GM13977 (cell line): ENCODE measurements at regions not wholly inside any gene's neighbourhood (a gene's known extent, or its start where the extent isn't known, plus 50 kb on each side); places are given as distances from the start of the nearest gene placed in this dataset.

ENCODE experiments used
- DNase-seq: peaks from one replicate; pipeline ENCODE4 v3.0.0; 2012; ENCODE audit warnings: low spot score
- in situ Hi-C: fragments of 300-500 bp; cut with MboI; formaldehyde crosslinking; loops from one replicate; pipeline ENCODE4 v1.12.0; 2022; ENCODE audit warnings: low sequenced_read_pairs, low pct_unique_long_range_greater_than_20kb, mixed read lengths, inconsistent platforms; ENCODE audit not compliant: unreplicated experiment
- TF ChIP-seq, protein P1 (sequence below): IDR thresholded peaks from 2 replicates; pipeline ENCODE4 v1.5.1; 2012; ENCODE audit warnings: mild to moderate bottlenecking, control low read depth; ENCODE audit not compliant: insufficient read depth; ENCODE audit errors: extremely low read depth, missing control alignments

DNA sequence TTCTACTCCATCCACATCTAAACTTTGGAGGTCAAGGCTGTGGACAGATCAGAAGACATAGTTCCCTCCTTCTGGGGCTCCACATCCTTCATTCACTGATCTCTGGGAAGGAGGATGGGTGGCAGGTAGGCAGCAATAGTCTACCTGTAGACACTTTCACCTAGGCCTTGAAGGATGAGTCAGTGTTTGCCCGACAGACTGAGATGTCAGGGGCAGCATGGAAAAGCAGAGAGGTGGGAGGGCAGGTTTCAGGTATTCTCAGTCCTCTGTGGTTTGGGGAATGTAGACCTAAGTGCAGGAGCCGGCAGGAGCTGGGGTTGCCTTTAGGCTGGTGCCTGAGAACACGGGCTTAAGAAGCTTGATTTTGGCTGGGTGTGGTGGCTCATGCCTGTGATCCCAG lies 171.9 kb upstream of the ZNF267 start:
- DNase-seq: no peak
- in situ Hi-C loops: loop anchor here (25.0 kb wide), 2 partner anchors 186 to 189 kb away; partner anchors contain the start of gene RUSF1
- TF ChIP-seq, protein P1, sequence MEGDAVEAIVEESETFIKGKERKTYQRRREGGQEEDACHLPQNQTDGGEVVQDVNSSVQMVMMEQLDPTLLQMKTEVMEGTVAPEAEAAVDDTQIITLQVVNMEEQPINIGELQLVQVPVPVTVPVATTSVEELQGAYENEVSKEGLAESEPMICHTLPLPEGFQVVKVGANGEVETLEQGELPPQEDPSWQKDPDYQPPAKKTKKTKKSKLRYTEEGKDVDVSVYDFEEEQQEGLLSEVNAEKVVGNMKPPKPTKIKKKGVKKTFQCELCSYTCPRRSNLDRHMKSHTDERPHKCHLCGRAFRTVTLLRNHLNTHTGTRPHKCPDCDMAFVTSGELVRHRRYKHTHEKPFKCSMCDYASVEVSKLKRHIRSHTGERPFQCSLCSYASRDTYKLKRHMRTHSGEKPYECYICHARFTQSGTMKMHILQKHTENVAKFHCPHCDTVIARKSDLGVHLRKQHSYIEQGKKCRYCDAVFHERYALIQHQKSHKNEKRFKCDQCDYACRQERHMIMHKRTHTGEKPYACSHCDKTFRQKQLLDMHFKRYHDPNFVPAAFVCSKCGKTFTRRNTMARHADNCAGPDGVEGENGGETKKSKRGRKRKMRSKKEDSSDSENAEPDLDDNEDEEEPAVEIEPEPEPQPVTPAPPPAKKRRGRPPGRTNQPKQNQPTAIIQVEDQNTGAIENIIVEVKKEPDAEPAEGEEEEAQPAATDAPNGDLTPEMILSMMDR: no peak

DNA sequence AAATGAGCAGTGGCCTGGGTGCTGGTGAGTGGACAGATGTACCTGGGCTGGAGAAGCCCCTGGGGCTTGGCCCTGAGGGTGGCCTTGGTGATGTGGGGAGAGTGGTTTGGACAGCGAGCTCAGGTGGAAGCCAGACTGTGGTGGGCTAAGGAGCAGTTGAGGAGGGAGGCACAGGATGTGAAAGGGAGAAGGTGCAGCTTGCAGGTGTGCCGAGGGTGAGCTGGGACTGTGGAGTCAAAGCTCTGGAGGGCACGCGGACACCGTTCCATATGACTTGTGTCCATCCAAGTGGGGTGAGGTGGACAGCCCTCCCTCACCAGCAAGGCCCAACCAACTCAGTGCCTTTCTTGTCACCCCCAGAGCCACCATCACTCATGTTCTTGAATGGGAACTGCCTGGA lies 170.8 kb upstream of the ZNF267 start:
- in situ Hi-C loops: loop anchor here (25.0 kb wide), 2 partner anchors 185 to 190 kb away; partner anchors contain the start of gene RUSF1
- DNase-seq: no peak
- TF ChIP-seq, protein P1: no peak

DNA sequence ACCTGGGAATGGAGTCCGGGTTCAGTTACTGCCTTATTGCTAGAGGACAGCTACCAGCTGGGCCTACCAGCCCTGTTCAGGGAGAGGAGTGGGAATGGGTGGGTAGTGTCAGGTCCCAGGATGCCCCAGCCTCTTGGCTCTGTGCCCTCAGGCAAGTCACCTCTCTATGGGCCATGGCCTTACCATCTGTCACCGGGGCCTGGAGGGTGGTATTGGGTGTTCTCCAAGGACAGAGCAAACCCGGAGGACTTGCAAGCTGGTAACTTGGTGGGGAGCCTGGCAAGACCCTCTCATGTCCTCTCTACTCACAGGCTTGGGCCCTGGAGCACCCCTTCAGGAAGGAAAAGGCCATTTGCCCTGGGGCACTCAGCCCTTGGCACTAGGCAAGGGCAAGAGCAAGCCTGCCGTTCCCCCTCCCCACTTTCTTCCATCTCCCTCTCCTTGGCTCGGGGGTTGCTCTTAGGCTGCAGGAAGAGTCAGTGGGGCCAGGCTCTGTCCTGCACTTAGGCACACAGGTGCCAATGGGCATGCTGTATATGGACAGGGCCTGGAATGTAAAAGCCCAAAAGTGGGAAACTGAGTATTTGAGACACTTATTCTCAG lies 170.0 kb upstream of the ZNF267 start:
- DNase-seq: no peak
- in situ Hi-C loops: loop anchor here (25.0 kb wide), 2 partner anchors 184 to 191 kb away; partner anchors contain the start of gene RUSF1
- TF ChIP-seq, protein P1: no peak

DNA sequence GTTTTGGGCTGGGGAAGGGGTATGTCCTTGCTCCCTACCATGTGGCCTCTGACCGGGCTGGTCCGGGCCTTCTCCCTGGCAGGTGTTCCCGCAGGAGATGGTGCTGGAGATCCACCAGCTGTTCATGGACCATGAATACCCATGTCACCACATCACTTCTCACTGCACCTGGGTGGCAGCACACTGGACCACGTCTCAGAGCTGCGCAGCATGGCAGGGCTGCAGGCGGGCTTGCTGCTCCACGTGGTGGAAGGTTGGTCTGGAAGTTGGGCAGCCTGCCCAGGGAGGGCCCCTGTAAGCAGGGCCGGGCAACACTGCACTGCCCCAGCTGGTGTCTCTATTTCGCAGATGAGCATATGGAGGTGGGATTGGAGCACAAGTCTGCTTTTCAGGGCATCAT lies 169.5 kb upstream of the ZNF267 start:
- in situ Hi-C loops: loop anchor here (25.0 kb wide), 2 partner anchors 183 to 192 kb away; partner anchors contain the start of gene RUSF1
- TF ChIP-seq, protein P1: no peak
- no peak for DNase-seq

DNA sequence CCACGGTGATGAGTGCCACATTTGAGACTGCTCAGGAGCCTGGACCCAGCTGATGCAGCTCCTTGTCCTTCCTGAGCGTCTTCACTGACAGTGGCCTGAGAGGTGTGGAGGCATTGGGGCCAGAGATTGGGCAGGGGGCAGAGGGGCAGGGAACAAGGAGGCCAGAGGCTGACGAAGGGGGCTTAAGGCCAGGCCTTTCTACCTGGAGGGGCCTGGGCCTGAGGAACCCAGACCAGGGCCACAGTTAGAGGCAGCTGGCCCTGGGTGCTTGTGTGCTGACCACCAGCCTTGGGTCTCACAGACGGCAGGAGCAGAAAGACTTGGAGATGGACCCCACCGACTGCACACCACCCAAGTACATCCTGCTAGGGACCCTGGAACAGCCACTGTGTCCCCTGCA lies 168.2 kb upstream of the ZNF267 start:
- no peak for DNase-seq
- TF ChIP-seq, protein P1: no peak
- in situ Hi-C loops: loop anchor here (25.0 kb wide), 2 partner anchors 182 to 193 kb away; partner anchors contain the start of gene RUSF1

DNA sequence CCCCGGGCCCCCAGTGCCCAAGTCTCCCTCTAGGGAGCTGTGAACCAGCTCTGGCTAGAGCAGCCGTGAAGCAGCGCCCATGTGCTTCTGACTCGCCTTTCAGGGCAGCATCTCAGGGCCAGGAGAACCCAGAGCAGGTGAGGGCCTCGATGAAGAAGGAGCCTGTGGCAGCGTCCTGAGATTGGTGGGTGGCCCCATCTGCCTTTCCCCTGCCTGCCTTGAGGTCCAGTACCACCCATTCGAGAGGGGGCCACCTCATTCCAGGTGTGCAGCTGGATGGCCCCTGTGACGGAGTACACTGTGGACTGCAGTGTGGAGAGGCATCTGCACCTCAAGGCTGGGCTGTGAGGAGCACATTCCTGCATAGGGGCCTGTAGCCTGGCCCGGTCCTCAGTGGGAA lies 167.3 kb upstream of the ZNF267 start:
- in situ Hi-C loops: loop anchor here (25.0 kb wide), 2 partner anchors 181 to 194 kb away; partner anchors contain the start of gene RUSF1
- DNase-seq: no peak
- TF ChIP-seq, protein P1: no peak
